ENCODE measurements at regions not wholly inside any gene's neighbourhood (a gene's known extent, or its start where the extent isn't known, plus 50 kb on each side); places are given as distances from the start of the nearest gene placed in this dataset.

DNA sequence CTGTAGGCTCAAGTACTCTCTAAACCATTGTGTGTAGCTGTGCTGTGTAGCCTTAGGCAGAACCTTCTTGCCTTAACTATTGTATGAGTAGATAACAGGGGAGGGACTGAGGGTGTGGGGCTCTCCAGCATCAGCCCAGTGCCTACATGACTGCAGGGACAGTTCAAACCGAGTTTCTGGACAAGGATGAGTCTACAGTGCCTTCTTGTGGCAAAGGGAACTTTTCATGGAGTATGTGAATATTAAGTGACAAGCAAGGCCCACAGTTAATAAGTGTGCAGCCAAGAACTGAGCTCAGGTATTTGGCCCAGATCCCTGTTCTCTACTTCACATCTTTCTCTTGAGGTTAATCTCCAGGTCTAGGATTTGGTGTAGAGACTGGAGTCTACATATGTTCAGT, 424.4 kb upstream of the LARGE1 start:
- H3K9me3 ChIP-seq: no peaks in the 10 kb centered on the region
- ATAC-seq: peak; percentile 36 to 61 (median 50)
- TF ChIP-seq, protein P1, sequence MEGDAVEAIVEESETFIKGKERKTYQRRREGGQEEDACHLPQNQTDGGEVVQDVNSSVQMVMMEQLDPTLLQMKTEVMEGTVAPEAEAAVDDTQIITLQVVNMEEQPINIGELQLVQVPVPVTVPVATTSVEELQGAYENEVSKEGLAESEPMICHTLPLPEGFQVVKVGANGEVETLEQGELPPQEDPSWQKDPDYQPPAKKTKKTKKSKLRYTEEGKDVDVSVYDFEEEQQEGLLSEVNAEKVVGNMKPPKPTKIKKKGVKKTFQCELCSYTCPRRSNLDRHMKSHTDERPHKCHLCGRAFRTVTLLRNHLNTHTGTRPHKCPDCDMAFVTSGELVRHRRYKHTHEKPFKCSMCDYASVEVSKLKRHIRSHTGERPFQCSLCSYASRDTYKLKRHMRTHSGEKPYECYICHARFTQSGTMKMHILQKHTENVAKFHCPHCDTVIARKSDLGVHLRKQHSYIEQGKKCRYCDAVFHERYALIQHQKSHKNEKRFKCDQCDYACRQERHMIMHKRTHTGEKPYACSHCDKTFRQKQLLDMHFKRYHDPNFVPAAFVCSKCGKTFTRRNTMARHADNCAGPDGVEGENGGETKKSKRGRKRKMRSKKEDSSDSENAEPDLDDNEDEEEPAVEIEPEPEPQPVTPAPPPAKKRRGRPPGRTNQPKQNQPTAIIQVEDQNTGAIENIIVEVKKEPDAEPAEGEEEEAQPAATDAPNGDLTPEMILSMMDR (IDR thresholded peaks at IDR 0.05): peak in 6 of 12 donors; percentile 20 to 43 (median 25)
- no peak for TF ChIP-seq POLR2A (IDR thresholded peaks at IDR 0.05)

DNA sequence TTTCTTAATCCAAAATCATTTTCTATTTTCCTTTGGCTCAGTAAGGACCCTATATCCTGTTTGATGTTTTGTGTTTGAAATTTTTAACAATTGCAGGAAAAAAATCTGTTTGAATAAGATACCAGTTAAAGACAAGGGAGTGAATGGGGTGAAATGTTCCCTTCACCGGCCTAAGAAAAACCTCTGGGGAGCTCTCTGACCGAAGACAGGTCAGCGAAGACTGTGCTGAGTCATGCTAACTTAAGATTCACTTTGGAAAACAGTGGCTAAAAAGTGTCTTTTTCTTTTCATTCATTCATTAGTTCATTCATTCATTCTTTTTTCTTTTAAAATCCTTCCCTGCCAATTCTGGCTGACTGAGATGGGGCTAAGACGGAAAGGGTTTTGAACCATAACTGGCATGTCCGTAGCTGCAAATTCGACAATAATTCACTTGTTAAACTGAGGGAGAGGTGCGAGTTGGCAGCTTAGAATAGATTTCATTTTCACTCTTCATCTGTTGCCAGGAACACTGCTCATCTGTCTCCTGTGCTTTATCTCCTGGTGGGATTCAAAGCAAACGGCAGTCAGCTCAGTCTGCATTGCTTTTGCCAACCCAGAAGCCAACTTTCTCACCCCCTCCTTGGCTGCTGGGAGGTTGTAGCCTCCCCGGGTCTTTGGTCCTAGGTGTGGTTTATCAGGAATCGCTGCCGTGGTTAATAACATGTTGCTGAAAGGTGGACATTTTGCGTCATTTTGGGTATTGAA, 434.0 kb upstream of the LARGE1 start:
- TF ChIP-seq, protein P1 (IDR thresholded peaks at IDR 0.05): no peak
- TF ChIP-seq POLR2A (IDR thresholded peaks at IDR 0.05): no peak
- DNase-seq (no peak), ATAC-seq (no peak)
- intact Hi-C loops (cut with DNase I): no loop called here
- WGBS, 4 donors: 69 to 71% (median 70%) methylated on average over 12 of the region's 12 CpGs
- Histone ChIP-seq H3K27me3 (peaks cover 0 to 12% (median 0%) of the 10 kb centered on the region in 9 donors), H3K4me3 (no peak overlapping the region), H3K27ac (no peak overlapping the region), H3K36me3 (no peaks in the 10 kb centered on the region), H3K4me1 (no peaks in the 10 kb centered on the region), H3K9me3 (no peaks in the 10 kb centered on the region)

More for the DNA sequence above, 424.4 kb upstream of the LARGE1 start:
- peaks cover 0 to 5% (median 0%) of the 10 kb centered on the region in 9 donors for H3K27me3 ChIP-seq
- H3K4me3 ChIP-seq: no peak overlapping the region
- no peaks in the 10 kb centered on the region for H3K36me3 ChIP-seq
- intact Hi-C loops (cut with DNase I): loop anchor here in 6 of 10 donors (10.0 kb wide), 3 partner anchors 220 to 420 kb away; partner anchors contain the start of gene LARGE1 (in 4 of the 6)
- H3K4me1 ChIP-seq: no peaks in the 10 kb centered on the region
- 8 to 17% (median 16%) methylated on average over 1 of the region's 1 CpG for WGBS, 4 donors
- H3K27ac ChIP-seq: no peak overlapping the region
- DNase-seq: no peak

DNA sequence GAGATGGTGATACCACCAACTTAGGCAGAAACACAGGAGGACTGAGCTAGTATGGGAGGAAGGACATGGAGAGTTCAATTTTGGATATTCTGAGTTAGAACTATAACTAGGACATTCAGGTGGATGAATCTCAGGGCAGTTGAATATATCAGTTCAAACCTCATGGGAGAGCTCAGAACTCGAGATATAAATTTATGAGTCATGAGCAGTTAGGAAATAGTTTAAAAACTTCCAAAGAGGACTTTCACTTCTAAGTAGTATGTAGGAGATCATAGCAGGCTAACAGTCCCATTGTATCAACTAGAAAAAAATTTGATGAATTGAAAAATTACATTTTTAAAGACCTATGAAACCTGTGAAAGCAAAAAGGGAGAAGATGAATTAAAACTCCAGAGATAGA, 436.2 kb upstream of the LARGE1 start:
- ATAC-seq (no peak), DNase-seq (no peak)
- Histone ChIP-seq H3K27me3 (peaks cover 0 to 12% (median 0%) of the 10 kb centered on the region in 9 donors), H3K9me3 (no peaks in the 10 kb centered on the region), H3K36me3 (no peaks in the 10 kb centered on the region), H3K4me3 (no peak overlapping the region), H3K27ac (no peak overlapping the region), H3K4me1 (no peaks in the 10 kb centered on the region)
- TF ChIP-seq, protein P1 (IDR thresholded peaks at IDR 0.05): no peak
- no peak for TF ChIP-seq POLR2A (IDR thresholded peaks at IDR 0.05)
- WGBS, 4 donors: 45 to 61% (median 53%) methylated on average over 1 of the region's 1 CpG
- intact Hi-C loops (cut with DNase I): no loop called here

DNA sequence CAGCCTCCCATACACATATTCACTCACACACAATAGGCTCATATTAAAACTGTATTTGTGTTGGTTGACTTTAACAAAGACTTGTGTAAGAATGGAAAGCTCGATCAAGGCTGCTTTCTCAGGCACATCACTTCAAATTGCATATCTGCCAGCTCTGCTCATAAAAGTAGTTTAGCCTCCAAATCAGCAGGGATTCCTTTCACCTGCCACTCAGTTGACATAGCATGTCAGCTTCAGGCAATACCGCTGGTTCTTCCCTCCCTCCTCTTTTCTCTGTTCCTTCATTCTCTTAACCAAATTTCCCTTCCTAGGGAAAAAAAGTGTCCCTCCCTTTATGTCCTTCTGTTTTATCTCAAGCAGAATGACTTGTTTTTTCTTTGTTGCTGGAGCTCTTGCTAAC, 450.4 kb upstream of the LARGE1 start:
- TF ChIP-seq, protein P1 (IDR thresholded peaks at IDR 0.05): no peak
- TF ChIP-seq POLR2A (IDR thresholded peaks at IDR 0.05): no peak
- H3K4me3 ChIP-seq: no peak overlapping the region
- peaks cover 0 to 22% (median 0%) of the 10 kb centered on the region in 12 donors for H3K9me3 ChIP-seq
- ATAC-seq (no peak), DNase-seq (no peak)
- H3K4me1 ChIP-seq: no peaks in the 10 kb centered on the region
- H3K27me3 ChIP-seq: no peaks in the 10 kb centered on the region
- no peak overlapping the region for H3K27ac ChIP-seq
- intact Hi-C loops (cut with DNase I): no loop called here
- no peaks in the 10 kb centered on the region for H3K36me3 ChIP-seq
- WGBS, 4 donors: 70 to 78% (median 72%) methylated on average over 2 of the region's 2 CpGs

All from heart left ventricle (tissue), 16 donors.